Nephron progenitor cell (in vitro differentiated cells): ENCODE measurements at regions not wholly inside any gene's neighbourhood (a gene's known extent, or its start where the extent isn't known, plus 50 kb on each side); places are given as distances from the start of the nearest gene placed in this dataset.
A peak's percentile ranks its signal among the peaks of the same experiment; 100 is the strongest.
"Not testable (repeated sequence)": the region's sequence is repeated elsewhere in the genome, so short reads cannot be mapped to it uniquely, and the experiment has no call there.

ENCODE experiments used
- DNase-seq: peaks from one replicate; pipeline ENCODE4 v3.0.0; 2021
- H3K27ac Mint-ChIP-seq: 2 replicates; pipeline ENCODE4 v1.8.0; 2021; ENCODE audit warnings: mild to moderate bottlenecking, moderate library complexity, mixed read lengths
- H3K27me3 Mint-ChIP-seq: 2 replicates; pipeline ENCODE4 v1.8.0; 2021; ENCODE audit warnings: mild to moderate bottlenecking, low read depth, mixed read lengths; ENCODE audit not compliant: poor library complexity
- H3K36me3 Mint-ChIP-seq: 2 replicates; pipeline ENCODE4 v1.8.0; 2021; ENCODE audit warnings: low read depth, mixed read lengths
- H3K4me1 Mint-ChIP-seq: 2 replicates; pipeline ENCODE4 v1.8.0; 2021; ENCODE audit warnings: mixed read lengths
- H3K4me3 Mint-ChIP-seq: 2 replicates; pipeline ENCODE4 v1.8.0; 2021; ENCODE audit warnings: mild to moderate bottlenecking, moderate library complexity, mixed read lengths
- H3K9me3 Mint-ChIP-seq: 2 replicates; pipeline ENCODE4 v1.8.0; 2021; ENCODE audit warnings: mild to moderate bottlenecking, moderate library complexity, mixed read lengths
- CTCF ChIP-seq: fragments of 200-600 bp; sonication (generic); IDR thresholded peaks from 2 replicates; pipeline ENCODE4 v1.5.0; 2021; ENCODE audit warnings: antibody characterized with exemption

GRCh38 chr1:112817555-112818373 is 102.6 kb upstream of the PPM1J start:
- DNase-seq: no peak
- no peak overlapping the region for H3K4me3 Mint-ChIP-seq
- H3K27ac Mint-ChIP-seq: peak overlapping the region; percentile 8
- TF ChIP-seq CTCF: no peak
- H3K9me3 Mint-ChIP-seq: no peaks in the 10 kb centered on the region
- H3K27me3 Mint-ChIP-seq: peaks cover 6% of the 10 kb centered on the region
- peaks cover 46% of the 10 kb centered on the region for H3K4me1 Mint-ChIP-seq
- no peaks in the 10 kb centered on the region for H3K36me3 Mint-ChIP-seq

- Mint-ChIP-seq H3K27ac (no peak overlapping the region), H3K4me3 (no peak overlapping the region), H3K9me3 (no peaks in the 10 kb centered on the region), H3K36me3 (no peaks in the 10 kb centered on the region), H3K27me3 (peaks cover 11% of the 10 kb centered on the region), H3K4me1 (peaks cover 70% of the 10 kb centered on the region)
- no peak for TF ChIP-seq CTCF
- DNase-seq: no peak
These were observed 100.2 kb upstream of the PPM1J start for GRCh38 chr1:112815376-112815775.

GRCh38 chr1:112814645-112815044 is 99.5 kb upstream of the PPM1J start:
- not testable (repeated sequence) for H3K27ac Mint-ChIP-seq, H3K4me3 Mint-ChIP-seq, H3K36me3 Mint-ChIP-seq, DNase-seq, H3K9me3 Mint-ChIP-seq
- H3K4me1 Mint-ChIP-seq: peaks cover 77% of the 10 kb centered on the region
- H3K27me3 Mint-ChIP-seq: peaks cover 11% of the 10 kb centered on the region

- peak; percentile 85 for TF ChIP-seq CTCF
- no peaks in the 10 kb centered on the region for H3K9me3 Mint-ChIP-seq
- no peak overlapping the region for H3K4me3 Mint-ChIP-seq
- peak; percentile 83 for DNase-seq
- peaks cover 79% of the 10 kb centered on the region for H3K4me1 Mint-ChIP-seq
- H3K36me3 Mint-ChIP-seq: no peaks in the 10 kb centered on the region
- no peak overlapping the region for H3K27ac Mint-ChIP-seq
- peaks cover 27% of the 10 kb centered on the region for H3K27me3 Mint-ChIP-seq
These were observed 93.9 kb upstream of the PPM1J start for GRCh38 chr1:112808861-112809684.

GRCh38 chr1:112807999-112808398 is 92.9 kb upstream of the PPM1J start:
- H3K4me3 Mint-ChIP-seq: no peak overlapping the region
- no peak for TF ChIP-seq CTCF
- H3K27ac Mint-ChIP-seq: no peak overlapping the region
- peaks cover 24% of the 10 kb centered on the region for H3K27me3 Mint-ChIP-seq
- no peak for DNase-seq
- H3K36me3 Mint-ChIP-seq: no peaks in the 10 kb centered on the region
- peaks cover 73% of the 10 kb centered on the region for H3K4me1 Mint-ChIP-seq
- H3K9me3 Mint-ChIP-seq: no peaks in the 10 kb centered on the region

- no peak for DNase-seq
- H3K4me3 Mint-ChIP-seq: no peak overlapping the region
- no peaks in the 10 kb centered on the region for H3K9me3 Mint-ChIP-seq
These were observed 92.0 kb upstream of the PPM1J start for GRCh38 chr1:112807117-112807516.

More at GRCh38 chr1:112807117-112807516, 92.0 kb upstream of the PPM1J start:
- Mint-ChIP-seq H3K27me3 (peaks cover 23% of the 10 kb centered on the region), H3K36me3 (no peaks in the 10 kb centered on the region), H3K4me1 (peaks cover 64% of the 10 kb centered on the region), H3K27ac (peak overlapping the region; percentile 11)
- no peak for TF ChIP-seq CTCF
